OCI-LY7 (cell line): ENCODE measurements at regions not wholly inside any gene's neighbourhood (a gene's known extent, or its start where the extent isn't known, plus 50 kb on each side); places are given as distances from the start of the nearest gene placed in this dataset.

ENCODE experiments used
- BruUV-seq: library from RNA; stranded (reverse); fragments of 400-500 nt; replicated peaks from 2 replicates; lab custom pipeline; 2021; lab: Mats Ljungman, UMichigan
- CTCF ChIA-PET: fragments of 300-600 bp; sonication (Branson Sonifier 250); formaldehyde crosslinking; loops from one replicate; lab custom pipeline; 2022; ENCODE audit warnings: antibody characterized with exemption; ENCODE audit not compliant: unreplicated experiment; lab: Charles Lee
- POLR2A ChIA-PET: fragments of 300-600 bp; sonication (Branson Sonifier 250); formaldehyde crosslinking; loops from one replicate; lab custom pipeline; 2022; ENCODE audit warnings: antibody characterized with exemption; lab: Charles Lee
- DNase-seq: peaks from one replicate; pipeline ENCODE4 v3.0.0-alpha.2; 2015; ENCODE audit warnings: low spot score
- H2AFZ ChIP-seq: fragments of 200-600 bp; sonication (generic), shearing (Covaris generic); 2 replicates; pipeline ENCODE4 v1.6.1; 2014; ENCODE audit warnings: mild to moderate bottlenecking, antibody characterized with exemption, low read length, moderate library complexity
- H3K27ac ChIP-seq: fragments of 200-600 bp; sonication (generic); 2 replicates; pipeline ENCODE4 v1.5.1; 2014; ENCODE audit warnings: mixed run types, low read depth, mild to moderate bottlenecking, moderate library complexity, low read length, inconsistent platforms; ENCODE audit not compliant: poor library complexity, severe bottlenecking
- H3K36me3 ChIP-seq: fragments of 200-600 bp; sonication (generic); 2 replicates; pipeline ENCODE4 v1.6.1; 2014; ENCODE audit warnings: mild to moderate bottlenecking, antibody characterized with exemption, low read length, moderate library complexity, mixed read lengths; ENCODE audit not compliant: insufficient read depth
- H3K4me1 ChIP-seq: fragments of 200-600 bp; sonication (generic); 2 replicates; pipeline ENCODE4 v1.5.1; 2014; ENCODE audit warnings: mild to moderate bottlenecking, low read length; ENCODE audit not compliant: insufficient read depth, poor library complexity, severe bottlenecking
- H3K4me2 ChIP-seq: fragments of 200-600 bp; sonication (generic); 2 replicates; pipeline ENCODE4 v1.6.1; 2014; ENCODE audit warnings: mild to moderate bottlenecking, low read length
- H3K4me3 ChIP-seq: fragments of 200-600 bp; sonication (generic); 2 replicates; pipeline ENCODE4 v1.5.1; 2014; ENCODE audit warnings: mild to moderate bottlenecking, low read depth, low read length; ENCODE audit not compliant: poor library complexity, severe bottlenecking
- H3K79me2 ChIP-seq: fragments of 200-600 bp; sonication (generic); 2 replicates; pipeline ENCODE4 v1.6.1; 2016; ENCODE audit warnings: low read depth, mild to moderate bottlenecking, low read length, moderate library complexity, mixed read lengths; ENCODE audit not compliant: insufficient read depth
- H3K9me2 ChIP-seq: fragments of 200-600 bp; sonication (generic); 2 replicates; pipeline ENCODE4 v1.6.1; 2016; ENCODE audit warnings: mild to moderate bottlenecking, low read length, mixed read lengths; ENCODE audit not compliant: insufficient read depth
- H3K9me3 ChIP-seq: fragments of 200-600 bp; sonication (generic); 2 replicates; pipeline ENCODE4 v1.6.1; 2014; ENCODE audit warnings: mild to moderate bottlenecking, mixed run types, low read length, mixed read lengths
- H4K20me1 ChIP-seq: fragments of 200-600 bp; sonication (generic); 2 replicates; pipeline ENCODE4 v1.6.1; 2014; ENCODE audit warnings: mild to moderate bottlenecking, antibody characterized with exemption, low read length, moderate library complexity, mixed read lengths; ENCODE audit not compliant: insufficient read depth
- CTCF ChIP-seq: fragments of 200-600 bp; sonication (generic); conservative IDR thresholded peaks from 2 replicates; pipeline ENCODE4 v1.5.1; 2014; ENCODE audit warnings: mild to moderate bottlenecking, antibody characterized with exemption, low read length, moderate library complexity, mixed read lengths
- EZH2phosphoT487 ChIP-seq: fragments of 200-600 bp; sonication (generic); IDR thresholded peaks from 2 replicates; pipeline ENCODE4 v1.6.1; 2018; ENCODE audit warnings: low read depth, borderline replicate concordance, mild to moderate bottlenecking, mixed run types, antibody characterized with exemption, low read length, moderate library complexity, mixed read lengths
- intact Hi-C: fragments of 100-400 bp; cut with micrococcal nuclease; formaldehyde crosslinking; loops from one replicate; pipeline ENCODE4 v1.10.0; 2022; ENCODE audit not compliant: unreplicated experiment

GRCh38 chr22:47266329-47266728 is 503.9 kb downstream of the TBC1D22A start:
- no peak for TF ChIP-seq CTCF
- no peak for TF ChIP-seq EZH2phosphoT487
- Histone ChIP-seq H4K20me1 (no peaks in the 10 kb centered on the region), H3K9me3 (no peaks in the 10 kb centered on the region), H3K27ac (no peak overlapping the region), H2AFZ (no peak overlapping the region), H3K36me3 (no peaks in the 10 kb centered on the region), H3K9me2 (no peaks in the 10 kb centered on the region), H3K4me2 (no peak overlapping the region), H3K4me1 (no peaks in the 10 kb centered on the region), H3K4me3 (no peak overlapping the region), H3K79me2 (no peaks in the 10 kb centered on the region)
- ChIA-PET CTCF (no interaction called here), POLR2A (no interaction called here)
- intact Hi-C loops, result no loop called here
- BruUV-seq, result no TSS peak
- no peak for DNase-seq

GRCh38 chr22:47260551-47260950 is 498.1 kb downstream of the TBC1D22A start:
- no peaks in the 10 kb centered on the region for H3K9me3 ChIP-seq
- TF ChIP-seq CTCF (no peak), EZH2phosphoT487 (no peak)

DNA sequence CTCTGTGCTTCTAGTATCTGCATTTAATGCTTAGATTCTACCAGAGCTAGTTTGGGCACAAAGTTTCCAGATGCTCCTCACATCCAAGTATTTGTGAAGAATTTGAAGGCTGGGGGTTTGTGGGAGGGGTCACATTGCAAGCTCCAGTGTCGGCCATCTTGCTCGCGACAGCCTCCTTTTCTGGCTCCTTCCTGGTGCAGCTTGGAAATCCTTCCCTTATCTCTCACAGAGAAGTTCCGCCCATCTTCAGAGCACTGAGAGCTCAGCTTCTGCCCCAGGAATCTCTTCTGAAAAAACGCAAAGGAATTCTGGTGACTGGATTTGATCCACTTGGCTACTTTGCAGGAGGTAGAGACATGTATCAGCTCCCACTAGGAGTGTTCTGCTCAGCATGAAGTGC is 497.5 kb downstream of the TBC1D22A start:
- intact Hi-C loops, result no loop called here
- no peaks in the 10 kb centered on the region for H3K4me1 ChIP-seq
- ChIA-PET POLR2A (no interaction called here), CTCF (no interaction called here)
- no peaks in the 10 kb centered on the region for H3K79me2 ChIP-seq
- no peak overlapping the region for H2AFZ ChIP-seq
- H3K4me2 ChIP-seq, result no peak overlapping the region
- no peaks in the 10 kb centered on the region for H3K9me3 ChIP-seq
- no peak overlapping the region for H3K27ac ChIP-seq
- no peaks in the 10 kb centered on the region for H3K36me3 ChIP-seq
- DNase-seq, result peak; percentile 2
- no TSS peak for BruUV-seq
- no peaks in the 10 kb centered on the region for H3K9me2 ChIP-seq
- no peaks in the 10 kb centered on the region for H4K20me1 ChIP-seq
- TF ChIP-seq EZH2phosphoT487 (no peak), CTCF (no peak)
- H3K4me3 ChIP-seq, result no peak overlapping the region

More at GRCh38 chr22:47260551-47260950, 498.1 kb downstream of the TBC1D22A start:
- Histone ChIP-seq H3K27ac (no peak overlapping the region), H3K4me2 (no peak overlapping the region), H3K36me3 (no peaks in the 10 kb centered on the region), H3K4me3 (no peak overlapping the region), H2AFZ (no peak overlapping the region), H3K4me1 (no peaks in the 10 kb centered on the region), H3K79me2 (no peaks in the 10 kb centered on the region), H4K20me1 (no peaks in the 10 kb centered on the region), H3K9me2 (no peaks in the 10 kb centered on the region)
- BruUV-seq, result no TSS peak
- intact Hi-C loops, result no loop called here
- CTCF ChIA-PET, result no interaction called here
- DNase-seq, result no peak
- POLR2A ChIA-PET, result no interaction called here
